ENCODE measurements at regions not wholly inside any gene's neighbourhood (a gene's known extent, or its start where the extent isn't known, plus 50 kb on each side); places are given as distances from the start of the nearest gene placed in this dataset.

GRCh38 chr1:234544087-234544579, 65.2 kb upstream of the TARBP1 start (continued):
- TF ChIP-seq LCORL (IDR thresholded peaks at IDR 0.05) = no peak
- TF ChIP-seq LCORL (CRISPR knock-in tag; IDR thresholded peaks at IDR 0.05) = peak; percentile 57; the same call in 1 of the 2 replicates
- TF ChIP-seq ZNF558 (CRISPR knock-in tag; IDR thresholded peaks at IDR 0.05; ENCODE audit: borderline replicate concordance) = no peak
- TF ChIP-seq SKIL (CRISPR knock-in tag; IDR thresholded peaks at IDR 0.05; ENCODE audit: borderline replicate concordance) = no peak
- 0 out of 2 replicates have a peak, but pooled peaks have one; percentile 18 for TF ChIP-seq ARID4A (CRISPR knock-in tag; IDR thresholded peaks at IDR 0.05; ENCODE audit: borderline replicate concordance)
- no peak for TF ChIP-seq MYPOP (CRISPR knock-in tag; IDR thresholded peaks at IDR 0.05)
- TF ChIP-seq THYN1 (CRISPR knock-in tag; IDR thresholded peaks at IDR 0.05; ENCODE audit: borderline replicate concordance, low read depth) = no peak
- no peak for TF ChIP-seq PREB (CRISPR knock-in tag; IDR thresholded peaks at IDR 0.05)
- no peak for TF ChIP-seq LBX2 (CRISPR knock-in tag; IDR thresholded peaks at IDR 0.05; ENCODE audit: borderline replicate concordance)
- TF ChIP-seq ZSCAN21 (CRISPR knock-in tag; IDR thresholded peaks at IDR 0.05; ENCODE audit: borderline replicate concordance) = 0 out of 2 replicates have a peak, but pooled peaks have one; percentile 15
- no peak for TF ChIP-seq BHLHE40 (IDR thresholded peaks at IDR 0.05; ENCODE audit: low read length)
- no peak; the same call in 1 of the 2 replicates for TF ChIP-seq GFI1 (CRISPR knock-in tag; IDR thresholded peaks at IDR 0.05; ENCODE audit: borderline replicate concordance)
- TF ChIP-seq THAP7 (CRISPR knock-in tag; IDR thresholded peaks at IDR 0.05) = no peak
- no peak for TF ChIP-seq KMT2A (CRISPR knock-in tag; IDR thresholded peaks at IDR 0.05)
- no peak for TF ChIP-seq ZNF687 (CRISPR knock-in tag; IDR thresholded peaks at IDR 0.05)

Measured in HepG2 (cell line).